HFF-Myc (cell line): ENCODE measurements at regions not wholly inside any gene's neighbourhood (a gene's known extent, or its start where the extent isn't known, plus 50 kb on each side); places are given as distances from the start of the nearest gene placed in this dataset.
"Not testable (repeated sequence)": the region's sequence is repeated elsewhere in the genome, so short reads cannot be mapped to it uniquely, and the experiment has no call there.

Experiments used
- DNase-seq: peaks from one replicate; pipeline ENCODE4 v3.0.0-alpha.2; 2011; ENCODE audit warnings: low read depth; ENCODE audit errors: extremely low read depth
- H3K4me3 ChIP-seq: replicated peaks from 2 replicates; pipeline ENCODE4 v1.5.1; 2011; ENCODE audit warnings: low read depth, mild to moderate bottlenecking, control low read depth, low read length
- TF ChIP-seq, protein P1 (sequence below): IDR thresholded peaks from 2 replicates; pipeline ENCODE4 v1.5.1; 2012; ENCODE audit warnings: mild to moderate bottlenecking, low read depth, low read length, control low read depth; ENCODE audit errors: missing control alignments

DNA sequence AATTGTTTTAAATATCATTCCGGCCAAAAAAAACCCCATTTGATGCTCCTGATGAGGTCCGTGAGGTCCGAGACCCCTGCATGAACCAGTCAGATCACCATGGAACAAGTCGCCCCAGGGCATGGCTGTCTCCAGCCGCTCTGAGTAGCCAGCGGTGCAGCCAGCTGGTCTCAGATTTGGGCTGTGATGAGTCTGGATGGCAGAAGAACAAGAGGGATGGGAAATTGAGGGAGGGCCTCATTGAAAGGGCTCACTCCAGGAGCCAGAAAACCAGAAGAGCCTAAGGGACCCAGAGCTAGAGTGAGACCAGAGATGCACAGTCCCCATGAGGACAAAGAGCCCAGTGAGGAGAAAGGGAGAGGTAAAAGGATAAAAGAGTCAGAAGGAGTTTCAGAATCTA, 174.0 kb downstream of the TOMM20 start:
- no peak overlapping the region for H3K4me3 ChIP-seq
- TF ChIP-seq, protein P1, sequence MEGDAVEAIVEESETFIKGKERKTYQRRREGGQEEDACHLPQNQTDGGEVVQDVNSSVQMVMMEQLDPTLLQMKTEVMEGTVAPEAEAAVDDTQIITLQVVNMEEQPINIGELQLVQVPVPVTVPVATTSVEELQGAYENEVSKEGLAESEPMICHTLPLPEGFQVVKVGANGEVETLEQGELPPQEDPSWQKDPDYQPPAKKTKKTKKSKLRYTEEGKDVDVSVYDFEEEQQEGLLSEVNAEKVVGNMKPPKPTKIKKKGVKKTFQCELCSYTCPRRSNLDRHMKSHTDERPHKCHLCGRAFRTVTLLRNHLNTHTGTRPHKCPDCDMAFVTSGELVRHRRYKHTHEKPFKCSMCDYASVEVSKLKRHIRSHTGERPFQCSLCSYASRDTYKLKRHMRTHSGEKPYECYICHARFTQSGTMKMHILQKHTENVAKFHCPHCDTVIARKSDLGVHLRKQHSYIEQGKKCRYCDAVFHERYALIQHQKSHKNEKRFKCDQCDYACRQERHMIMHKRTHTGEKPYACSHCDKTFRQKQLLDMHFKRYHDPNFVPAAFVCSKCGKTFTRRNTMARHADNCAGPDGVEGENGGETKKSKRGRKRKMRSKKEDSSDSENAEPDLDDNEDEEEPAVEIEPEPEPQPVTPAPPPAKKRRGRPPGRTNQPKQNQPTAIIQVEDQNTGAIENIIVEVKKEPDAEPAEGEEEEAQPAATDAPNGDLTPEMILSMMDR: no peak
- DNase-seq: no peak

DNA sequence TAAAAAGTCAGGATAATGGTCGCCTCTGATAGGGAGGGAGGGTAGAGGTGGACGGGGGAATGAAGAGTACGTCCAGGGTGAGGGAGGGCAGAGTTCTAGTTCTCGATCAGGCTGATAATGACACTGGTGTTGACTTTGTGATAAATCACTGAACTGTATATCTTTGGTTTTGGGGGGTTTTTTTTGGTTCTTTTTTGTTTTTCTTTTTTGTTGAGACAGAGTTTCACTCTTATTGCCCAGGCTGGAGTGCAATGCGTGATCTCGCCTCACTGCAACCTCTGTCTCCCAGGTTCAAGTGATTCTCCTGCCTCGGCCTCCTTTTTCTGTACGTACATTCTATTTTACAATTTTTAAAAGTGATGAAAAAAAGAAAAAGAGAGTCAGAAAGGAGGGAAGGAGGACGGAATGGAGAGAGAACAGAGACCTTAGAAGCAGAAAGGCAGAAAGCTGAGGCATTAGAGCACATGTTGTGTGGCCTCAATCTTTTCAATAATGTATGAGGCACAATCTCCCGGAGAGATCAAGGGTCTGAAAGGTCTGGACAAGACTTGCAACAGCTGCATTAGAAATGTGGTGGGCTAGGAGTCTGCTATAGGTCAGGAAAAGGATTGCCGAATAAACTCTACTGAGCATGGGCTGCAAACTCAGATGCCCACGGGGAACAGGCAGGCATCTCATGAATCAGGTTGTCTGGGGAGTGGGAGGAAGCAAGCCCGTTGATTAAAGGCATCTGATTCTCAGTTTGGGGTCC, 174.8 kb downstream of the TOMM20 start:
- TF ChIP-seq, protein P1: no peak
- no peak overlapping the region for H3K4me3 ChIP-seq
- DNase-seq: no peak

GRCh38 chr1:234950598-234950997, 178.0 kb downstream of the TOMM20 start:
- no peak overlapping the region for H3K4me3 ChIP-seq
- TF ChIP-seq, protein P1: no peak
- no peak for DNase-seq

- not testable (repeated sequence) for DNase-seq
Observed at GRCh38 chr1:234949528-234949927, 179.1 kb downstream of the TOMM20 start.

GRCh38 chr1:234944439-234945344, 183.9 kb downstream of the TOMM20 start:
- TF ChIP-seq, protein P1: no peak
- no peak overlapping the region for H3K4me3 ChIP-seq
- no peak for DNase-seq

More at GRCh38 chr1:234949528-234949927, 179.1 kb downstream of the TOMM20 start:
- H3K4me3 ChIP-seq: not testable (repeated sequence)

DNA sequence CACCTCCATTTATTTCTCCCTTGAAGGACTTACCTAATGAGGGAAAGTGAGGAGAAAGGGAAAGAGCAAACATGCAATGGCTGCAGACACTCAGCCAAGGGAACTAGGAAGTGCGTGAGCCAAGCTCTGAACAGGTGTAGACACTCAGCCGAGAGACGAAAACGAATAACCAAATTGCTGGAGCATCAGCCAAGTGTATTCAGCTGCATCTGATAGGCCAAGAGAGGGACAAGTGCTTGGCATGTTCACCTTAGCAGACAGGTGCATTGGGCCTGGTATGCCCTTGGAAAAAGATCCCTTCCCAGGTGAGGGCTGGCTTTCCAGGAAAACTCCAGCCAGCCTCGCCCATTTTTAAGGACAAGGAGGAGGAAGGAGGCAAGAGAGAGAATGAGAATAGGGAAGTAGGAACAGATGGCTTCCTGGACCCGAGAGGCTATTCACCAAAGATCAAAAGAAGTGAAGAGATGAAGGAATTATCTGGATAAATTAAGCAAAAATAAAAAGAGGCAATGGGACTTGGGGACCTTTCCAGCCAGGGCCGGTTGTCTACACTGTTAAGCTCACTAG, 184.7 kb downstream of the TOMM20 start:
- DNase-seq: no peak
- TF ChIP-seq, protein P1: no peak
- no peak overlapping the region for H3K4me3 ChIP-seq

GRCh38 chr1:234942879-234943506, 185.6 kb downstream of the TOMM20 start:
- H3K4me3 ChIP-seq: no peak overlapping the region
- DNase-seq: no peak
- TF ChIP-seq, protein P1: no peak
